GM21723 (cell line): ENCODE measurements at regions not wholly inside any gene's neighbourhood (a gene's known extent, or its start where the extent isn't known, plus 50 kb on each side); places are given as distances from the start of the nearest gene placed in this dataset.
"Not testable (repeated sequence)": the region's sequence is repeated elsewhere in the genome, so short reads cannot be mapped to it uniquely, and the experiment has no call there.

Experiments
- ATAC-seq: cut with Tn5 transposase; IDR thresholded peaks from one replicate; pipeline ENCODE4 v1.9.1; 2021; ENCODE audit warnings: mild to moderate bottlenecking, moderate library complexity; ENCODE audit not compliant: unreplicated experiment

DNA sequence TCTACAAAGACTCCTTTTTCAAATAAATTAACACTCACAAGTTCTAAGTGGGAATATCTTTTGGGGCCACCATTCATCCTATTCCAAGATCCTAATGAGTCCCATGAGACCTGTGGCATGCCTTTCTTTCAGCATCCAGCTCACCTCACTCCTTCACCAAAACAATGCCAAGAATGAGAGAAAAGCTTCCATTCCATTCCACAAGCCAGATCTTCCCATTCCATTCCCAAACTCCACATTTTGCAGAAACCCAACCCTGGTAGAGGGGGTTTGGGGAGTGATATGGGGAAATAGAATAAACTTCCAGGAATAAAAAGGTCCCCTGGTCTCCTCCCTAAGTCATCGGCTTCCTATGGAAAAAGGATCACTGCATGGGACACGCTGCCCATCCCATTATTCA is 392.2 kb downstream of the NPIPA8 start:
- no peak for ATAC-seq

DNA sequence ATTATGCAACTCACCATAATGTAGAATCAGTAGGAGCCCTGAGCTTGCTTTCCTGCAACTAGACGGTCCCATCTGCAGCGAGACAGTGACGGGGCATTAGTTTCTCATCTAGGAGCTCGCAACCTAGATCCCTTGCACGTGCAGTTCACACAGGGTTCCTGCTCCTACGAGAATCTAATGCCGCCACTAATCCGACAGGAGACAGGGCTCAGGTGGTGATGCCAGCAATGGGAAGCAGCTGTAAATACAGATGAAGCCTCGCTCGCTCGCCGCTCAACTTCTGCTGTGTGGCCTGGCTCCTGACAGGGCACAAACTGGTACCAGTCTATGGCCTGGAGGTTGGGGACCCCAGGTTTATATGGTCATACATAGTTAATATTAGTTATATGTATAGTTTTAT is 394.5 kb downstream of the NPIPA8 start:
- ATAC-seq: no peak

DNA sequence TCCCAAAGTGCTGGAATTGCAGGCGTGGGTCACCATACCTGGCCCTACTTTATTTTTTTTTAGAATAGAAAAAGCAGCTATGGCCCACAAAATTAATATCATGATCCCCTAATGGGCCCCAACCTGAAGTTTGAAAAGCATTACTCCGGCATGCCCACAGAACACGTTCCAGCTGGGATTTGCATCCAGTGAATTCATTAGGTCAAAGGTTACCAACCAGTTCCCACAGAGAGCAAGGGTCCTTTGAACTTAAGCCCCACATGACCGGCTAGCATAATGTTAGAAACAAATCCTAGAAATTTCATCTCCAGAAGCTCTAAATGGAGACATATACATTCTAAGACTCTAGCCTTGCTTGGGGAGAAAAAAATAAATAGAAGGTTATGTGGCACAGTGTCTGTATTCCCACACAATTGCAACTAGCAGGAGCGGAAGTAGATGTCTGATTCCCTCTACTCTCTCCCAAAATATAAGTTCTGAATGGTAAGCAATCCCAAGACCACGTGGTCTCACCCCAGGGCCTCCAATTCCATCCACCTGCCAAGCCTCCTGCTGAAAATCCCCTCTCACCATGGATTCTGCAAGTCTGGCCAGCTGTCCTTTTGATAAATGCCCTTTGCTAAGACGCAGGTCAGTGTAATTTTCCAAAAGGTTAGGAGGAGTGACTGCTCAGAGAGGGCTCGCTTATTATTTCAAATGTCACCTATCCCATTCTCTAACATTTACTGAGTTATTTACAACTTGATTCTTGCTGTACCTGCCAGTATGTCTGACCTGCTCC is 395.8 kb downstream of the NPIPA8 start:
- no peak for ATAC-seq

DNA sequence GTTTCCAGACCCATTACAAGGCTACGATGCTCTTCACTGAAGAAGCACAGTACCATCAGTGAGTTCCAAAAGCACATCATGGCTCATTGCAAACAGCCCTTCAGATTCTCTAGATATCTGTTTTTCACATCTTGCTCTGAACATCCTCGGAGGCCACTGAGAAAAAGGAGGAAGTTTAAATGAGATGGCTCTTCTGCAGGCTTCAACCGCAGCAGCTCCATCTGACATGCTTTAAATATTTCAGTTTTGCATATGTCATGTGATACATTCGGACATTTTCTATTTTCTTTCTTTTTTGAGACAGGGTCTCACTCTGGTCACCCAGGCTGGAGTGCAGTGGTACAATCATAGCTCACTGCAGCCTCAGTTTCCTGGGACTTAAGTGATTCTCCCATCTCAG is 396.8 kb downstream of the NPIPA8 start:
- ATAC-seq: peak; percentile 60

GRCh38 chr16:17939122-17939536 is 397.4 kb downstream of the NPIPA8 start:
- peak; percentile 80 for ATAC-seq

GRCh38 chr16:17938546-17938945 is 398.0 kb downstream of the NPIPA8 start:
- ATAC-seq: no peak

GRCh38 chr16:17936766-17937402 is 399.7 kb downstream of the NPIPA8 start:
- no peak for ATAC-seq

GRCh38 chr16:17930280-17930679 is 406.3 kb downstream of the NPIPA8 start:
- ATAC-seq: no peak

DNA sequence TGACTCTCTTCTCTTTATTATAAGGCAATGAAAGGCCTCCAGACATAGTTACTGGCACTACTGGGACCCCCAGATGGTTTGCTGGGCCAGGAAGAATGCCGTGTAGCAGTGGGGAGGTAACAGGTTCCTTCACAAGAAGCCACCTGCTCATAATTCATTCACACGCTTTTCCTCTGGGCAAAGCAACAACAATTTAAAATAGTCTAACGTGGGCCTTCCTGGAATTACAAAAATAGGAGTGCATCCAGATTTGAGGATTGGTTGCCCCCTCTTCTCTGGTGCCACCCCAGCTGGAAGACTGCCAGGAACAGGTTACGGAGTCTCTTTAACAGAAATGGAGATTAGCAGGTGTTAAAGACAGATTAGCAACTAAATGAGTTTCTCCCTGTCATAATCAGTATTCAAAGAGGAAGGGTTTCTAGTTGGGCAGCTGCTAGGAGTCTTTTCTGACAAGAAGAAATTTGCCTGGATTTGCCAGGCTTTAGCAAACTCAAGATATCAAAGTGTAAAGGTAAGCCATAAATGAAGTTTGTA is 409.6 kb downstream of the NPIPA8 start:
- ATAC-seq: no peak

GRCh38 chr16:17926461-17926860 is 410.1 kb downstream of the NPIPA8 start:
- ATAC-seq: no peak

- no peak for ATAC-seq
Measured at GRCh38 chr16:17925761-17926160, 410.8 kb downstream of the NPIPA8 start.

GRCh38 chr16:17921357-17921978 is 415.1 kb downstream of the NPIPA8 start:
- no peak for ATAC-seq

DNA sequence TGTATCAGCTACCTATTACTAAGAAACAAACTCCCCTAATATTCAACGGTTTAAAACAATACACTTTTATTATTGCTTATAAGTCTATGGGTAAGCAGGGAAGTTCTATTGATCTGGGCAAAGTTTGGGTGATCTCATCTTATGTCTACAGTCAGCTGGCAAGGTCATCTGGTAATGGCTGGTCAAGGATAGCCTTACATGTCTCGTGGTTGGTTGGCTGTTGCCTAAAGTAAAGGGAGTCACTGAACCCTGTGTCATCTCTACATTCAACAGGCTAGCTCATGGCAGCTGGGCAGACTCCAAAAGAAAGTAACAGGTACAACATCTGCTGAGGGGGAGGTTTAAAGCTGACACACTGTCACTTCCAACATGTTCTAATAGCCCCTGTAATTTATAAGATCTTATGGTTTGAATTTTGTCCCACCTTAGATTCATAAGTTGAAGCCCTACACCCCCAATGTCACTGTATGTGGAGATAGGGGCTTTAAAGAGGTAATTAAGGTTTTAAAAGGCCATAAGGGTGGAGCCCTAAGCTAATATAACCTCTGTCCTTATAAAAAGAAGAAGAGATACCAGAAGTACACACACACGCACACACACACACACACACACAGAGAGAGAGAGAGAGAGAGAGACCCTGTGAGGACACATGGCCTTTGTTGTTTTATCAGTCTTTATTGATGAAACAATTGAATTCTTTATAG is 419.1 kb downstream of the NPIPA8 start:
- no peak for ATAC-seq

DNA sequence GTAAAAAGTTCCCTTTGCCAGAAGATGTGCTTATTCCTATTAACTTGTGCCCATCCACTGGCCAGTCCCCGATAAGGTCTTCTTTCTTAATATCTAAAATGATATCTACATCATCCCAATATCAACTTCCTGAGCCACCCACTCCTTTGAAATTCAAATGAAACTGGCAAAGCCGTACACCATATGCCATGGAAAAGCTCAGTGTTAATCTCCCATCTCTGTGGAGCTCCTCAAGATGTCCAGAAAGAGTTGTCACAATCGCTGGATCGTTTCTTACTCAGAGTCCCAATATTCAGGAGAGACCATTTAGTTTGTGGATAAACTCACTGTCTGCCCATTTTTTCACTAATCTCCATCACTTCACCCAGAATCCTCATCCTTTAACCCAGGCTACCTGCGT is 420.7 kb downstream of the NPIPA8 start:
- no peak for ATAC-seq

- no peak for ATAC-seq
Measured at GRCh38 chr16:17914168-17914567, 422.4 kb downstream of the NPIPA8 start.

DNA sequence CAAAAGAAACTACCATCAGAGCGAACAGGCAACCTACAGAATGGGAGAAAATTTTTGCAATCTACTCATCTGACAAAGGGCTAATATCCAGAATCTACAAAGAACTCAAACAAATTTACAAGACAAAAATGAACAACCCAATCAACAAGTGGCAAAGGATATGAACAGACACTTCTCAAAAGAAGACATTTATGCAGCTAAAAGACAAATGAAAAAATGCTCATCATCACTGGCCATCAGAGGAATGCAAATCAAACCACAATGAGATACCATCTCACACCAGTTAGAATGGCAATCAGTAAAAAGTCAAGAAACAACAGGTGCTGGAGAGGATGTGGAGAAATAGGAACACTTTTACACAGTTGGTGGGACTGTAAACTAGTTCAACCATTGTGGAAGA is 425.0 kb downstream of the NPIPA8 start:
- ATAC-seq: not testable (repeated sequence)

GRCh38 chr16:17906626-17907025 is 429.9 kb downstream of the NPIPA8 start:
- ATAC-seq: not testable (repeated sequence)

GRCh38 chr16:17901309-17901708 is 430.5 kb upstream of the XYLT1 start:
- no peak for ATAC-seq

GRCh38 chr16:17899141-17899540 is 428.4 kb upstream of the XYLT1 start:
- ATAC-seq: no peak

DNA sequence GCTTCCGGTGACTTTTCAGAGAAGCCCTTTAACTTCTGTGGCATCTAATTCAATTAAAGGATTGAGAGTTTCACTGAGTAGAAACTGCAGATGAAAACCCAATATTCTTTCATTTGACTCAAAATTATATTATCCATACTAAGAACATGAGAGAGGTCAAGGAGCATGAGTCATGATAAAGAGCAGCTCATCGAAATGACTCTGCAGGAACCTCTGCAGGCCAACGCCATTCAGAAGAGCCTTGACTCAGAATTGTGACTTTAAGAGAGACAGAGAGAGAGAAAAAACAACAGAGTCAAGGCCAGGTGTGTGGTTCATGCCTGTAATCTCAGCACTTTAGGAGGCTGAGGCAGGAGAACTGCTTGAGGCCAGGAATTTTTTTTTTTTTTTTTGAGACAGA is 417.2 kb upstream of the XYLT1 start:
- ATAC-seq: no peak

DNA sequence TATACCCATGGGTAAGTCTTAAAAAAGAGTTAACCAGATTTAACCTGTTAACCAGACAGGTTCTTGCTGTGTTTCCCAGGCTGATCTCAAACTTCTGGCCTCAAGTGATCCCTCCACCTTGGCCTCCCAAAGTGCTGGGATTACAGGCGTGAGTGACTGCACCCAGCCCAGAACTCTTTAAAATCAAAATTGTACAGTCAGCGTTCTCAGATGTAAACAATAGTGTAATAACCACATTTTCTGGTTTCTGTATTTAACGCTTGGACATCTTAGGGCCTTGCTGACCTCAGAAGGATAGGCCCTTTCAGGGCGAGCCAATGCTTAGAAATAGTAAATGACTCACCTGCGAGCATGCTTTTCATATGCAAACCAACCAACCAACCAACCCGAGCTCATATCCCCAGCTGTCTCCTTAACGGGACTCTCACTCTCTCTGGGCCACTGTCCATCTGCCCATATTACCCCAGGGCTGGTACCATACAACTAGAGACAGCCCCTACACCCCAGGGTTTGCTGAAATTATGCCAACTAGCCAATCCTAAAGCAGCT is 415.0 kb upstream of the XYLT1 start:
- ATAC-seq: no peak
